Hematopoietic multipotent progenitor cell treated with erythropoietin and hydrocortisone succinate and interleukin-3 and kit ligand, for 4 days (in vitro differentiated cells): ENCODE measurements at regions not wholly inside any gene's neighbourhood (a gene's known extent, or its start where the extent isn't known, plus 50 kb on each side); places are given as distances from the start of the nearest gene placed in this dataset.

Source experiments
- DNase-seq: peaks from one replicate; pipeline ENCODE4 v3.0.0-alpha.2; 2015

- DNase-seq: no peak
Observed at GRCh38 chr20:22744341-22745193, 160.2 kb upstream of the FOXA2 start.

GRCh38 chr20:22745194-22745500 is 160.8 kb upstream of the FOXA2 start:
- DNase-seq: no peak

DNA sequence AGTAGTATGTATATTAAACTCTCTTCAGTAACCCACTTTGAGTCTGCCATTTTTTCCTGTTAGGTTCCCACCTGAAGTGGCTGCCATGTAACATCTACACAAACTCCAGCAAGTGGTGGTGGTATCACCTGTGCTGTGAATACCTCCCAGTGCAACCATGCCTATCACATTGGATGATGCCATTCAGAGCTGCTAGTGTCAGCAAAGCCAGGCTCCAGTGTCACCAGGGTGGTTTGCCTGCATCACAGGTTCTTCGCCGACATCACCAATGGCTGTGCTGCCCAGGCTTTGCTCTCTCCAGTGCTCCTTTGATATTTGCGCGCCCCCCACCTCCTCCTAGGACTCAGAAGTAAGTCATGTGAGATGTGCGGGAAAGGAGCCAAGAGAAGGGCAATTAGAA is 162.6 kb upstream of the FOXA2 start:
- DNase-seq: no peak

DNA sequence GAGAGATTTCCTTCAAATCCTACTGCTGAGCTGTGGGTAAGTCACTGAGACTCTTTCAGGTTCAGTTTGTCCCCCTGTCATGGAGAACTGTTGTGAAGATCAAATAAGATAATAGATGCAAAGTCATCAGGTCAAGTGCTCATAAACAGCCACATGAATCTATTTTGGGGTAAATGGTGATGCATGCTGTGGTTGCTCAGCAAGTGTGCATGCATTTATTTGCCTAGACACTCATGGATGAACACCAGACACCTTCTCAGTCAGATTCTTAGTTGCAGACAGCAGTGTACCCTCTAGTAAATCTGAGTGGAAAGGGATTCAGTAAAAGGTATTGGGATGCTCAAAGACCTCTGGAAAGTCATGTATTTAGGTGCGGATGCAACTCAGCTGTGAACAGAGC is 168.0 kb upstream of the FOXA2 start:
- no peak for DNase-seq

DNA sequence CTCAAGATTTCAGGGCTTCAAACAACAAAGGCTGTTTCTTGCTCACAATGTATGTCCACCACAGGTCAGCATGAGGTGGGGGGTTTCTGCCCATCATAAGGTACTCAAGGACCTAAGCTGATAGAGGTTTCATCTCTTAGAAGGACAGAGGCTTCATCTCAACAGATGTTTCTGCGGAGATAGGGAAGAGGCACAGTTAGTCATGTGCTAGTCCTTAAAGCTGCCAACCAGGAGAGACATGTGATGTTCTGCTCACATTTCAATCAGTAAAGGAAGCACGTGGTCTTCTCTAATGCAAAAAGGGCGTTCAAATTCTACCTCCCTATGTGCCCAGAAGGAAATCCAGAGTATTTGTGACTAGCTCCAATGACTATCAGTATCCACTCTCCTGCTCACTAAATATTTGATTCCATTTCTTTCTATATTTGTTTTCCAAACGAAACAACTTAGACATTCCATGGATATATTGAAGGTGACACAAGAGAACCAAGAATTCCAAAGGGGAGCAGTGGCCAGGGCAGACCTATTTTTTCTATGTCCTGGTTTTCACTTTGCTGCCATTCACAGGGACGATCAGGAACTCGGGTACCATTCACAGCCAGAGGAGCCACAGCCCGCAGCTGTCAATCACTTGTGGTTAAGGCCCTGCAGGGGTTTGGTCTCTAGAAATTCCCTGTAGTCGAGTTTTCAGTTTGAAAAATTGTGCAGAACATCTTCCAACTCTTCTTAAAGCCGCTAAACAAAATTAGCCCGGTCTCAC is 173.2 kb upstream of the FOXA2 start:
- peak; percentile 10 for DNase-seq

GRCh38 chr20:22758815-22759214 is 174.4 kb upstream of the FOXA2 start:
- no peak for DNase-seq

GRCh38 chr20:22762576-22763256 is 178.3 kb upstream of the FOXA2 start:
- no peak for DNase-seq

- no peak for DNase-seq
Observed at GRCh38 chr20:22763257-22763906, 179.0 kb upstream of the FOXA2 start.

- DNase-seq: no peak
Observed at GRCh38 chr20:22768266-22769178, 184.2 kb upstream of the FOXA2 start.

GRCh38 chr20:22770241-22770800 is 185.9 kb upstream of the FOXA2 start:
- no peak for DNase-seq

- DNase-seq: no peak
Observed at GRCh38 chr20:22771706-22772105, 187.3 kb upstream of the FOXA2 start.

DNA sequence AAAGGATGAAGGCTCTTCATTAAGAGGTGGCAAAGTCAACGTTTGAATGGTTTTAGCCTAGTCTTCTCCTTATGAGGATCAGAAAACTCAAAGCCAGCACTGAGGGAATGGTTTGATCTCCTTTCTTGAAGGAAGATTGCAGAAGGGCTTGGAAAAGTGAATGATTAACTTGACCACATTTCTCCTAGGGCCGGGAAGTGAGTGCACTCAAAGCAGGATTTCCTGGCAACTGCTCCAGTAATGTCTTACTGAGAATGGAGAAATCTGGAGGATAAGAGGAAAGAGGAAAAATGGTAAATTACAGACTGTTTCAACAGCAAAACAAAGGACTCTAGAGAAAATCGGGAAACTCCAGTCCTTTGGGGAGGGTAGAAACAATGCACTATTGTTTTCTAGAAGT is 189.0 kb upstream of the FOXA2 start:
- no peak for DNase-seq

DNA sequence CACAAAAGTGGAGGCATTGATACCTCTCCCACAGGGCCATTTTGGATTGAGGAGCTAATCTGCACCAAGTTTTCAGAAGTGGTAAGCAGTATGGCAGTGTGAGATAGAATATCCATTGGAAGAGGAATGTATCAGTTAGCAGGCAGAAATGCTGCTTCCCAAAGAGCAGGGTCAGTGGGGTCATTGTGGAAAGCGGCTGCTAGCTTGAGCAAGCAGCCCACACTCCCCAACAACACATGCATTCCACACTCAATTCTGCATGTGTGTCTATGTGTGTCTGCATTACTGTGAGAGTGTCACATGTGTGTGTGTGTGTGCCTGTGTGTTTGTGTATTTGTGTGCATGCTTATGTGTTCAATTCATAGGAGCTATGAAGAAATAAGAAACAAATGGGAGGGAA is 190.9 kb upstream of the FOXA2 start:
- no peak for DNase-seq

GRCh38 chr20:22775671-22776139 is 191.3 kb upstream of the FOXA2 start:
- no peak for DNase-seq

DNA sequence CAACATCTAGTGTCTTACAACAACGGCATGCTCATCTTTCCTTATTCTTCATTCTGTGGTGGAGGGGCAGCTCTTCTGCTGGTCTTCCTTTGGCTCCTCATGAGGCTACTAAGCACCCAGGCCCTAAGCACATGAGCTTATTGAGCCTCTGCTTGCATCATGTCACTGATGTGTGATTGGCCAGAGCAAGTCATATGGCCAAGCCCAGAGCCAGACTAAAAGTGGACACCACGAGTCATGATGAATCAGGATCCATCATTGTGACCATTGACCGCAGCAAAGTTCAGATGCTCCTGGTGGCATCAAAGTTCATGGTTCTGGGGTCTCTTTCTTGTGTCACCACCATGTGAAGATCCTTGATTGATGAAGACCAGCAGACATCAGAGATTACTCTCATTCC is 192.0 kb upstream of the FOXA2 start:
- DNase-seq: no peak

GRCh38 chr20:22779878-22780277 is 195.5 kb upstream of the FOXA2 start:
- no peak for DNase-seq

GRCh38 chr20:22781869-22782268 is 197.5 kb upstream of the FOXA2 start:
- DNase-seq: no peak

GRCh38 chr20:22789676-22790075 is 205.3 kb upstream of the FOXA2 start:
- no peak for DNase-seq

- DNase-seq: no peak
Observed at GRCh38 chr20:22791396-22791795, 207.0 kb upstream of the FOXA2 start.

GRCh38 chr20:22791877-22792525 is 207.6 kb upstream of the FOXA2 start:
- no peak for DNase-seq

GRCh38 chr20:22794200-22794599 is 209.8 kb upstream of the FOXA2 start:
- DNase-seq: no peak
